MG63 (cell line): ENCODE measurements at regions not wholly inside any gene's neighbourhood (a gene's known extent, or its start where the extent isn't known, plus 50 kb on each side); places are given as distances from the start of the nearest gene placed in this dataset.
A peak's percentile ranks its signal among the peaks of the same experiment; 100 is the strongest.

Experiments
- DNase-seq: peaks from one replicate; pipeline ENCODE4 v3.0.0-alpha.2; 2020
- H3K27me3 ChIP-seq: fragments of 250-450 bp; sonication (Bioruptor Pico); 2 replicates; pipeline ENCODE4 v1.5.1; 2020; ENCODE audit warnings: mild to moderate bottlenecking, moderate library complexity
- H3K36me3 ChIP-seq: fragments of 250-450 bp; sonication (Bioruptor Pico); 2 replicates; pipeline ENCODE4 v1.5.1; 2020; ENCODE audit warnings: mild to moderate bottlenecking, moderate library complexity
- H3K4me3 ChIP-seq: fragments of 250-450 bp; sonication (Bioruptor Pico); 2 replicates; pipeline ENCODE4 v1.5.1; 2020; ENCODE audit warnings: mild to moderate bottlenecking, moderate library complexity
- H3K9me3 ChIP-seq: fragments of 250-450 bp; sonication (Bioruptor Pico); 2 replicates; pipeline ENCODE4 v1.5.1; 2020; ENCODE audit warnings: mild to moderate bottlenecking, moderate library complexity

- H3K9me3 ChIP-seq = no peaks in the 10 kb centered on the region
- H3K36me3 ChIP-seq = no peaks in the 10 kb centered on the region
- DNase-seq = peak; percentile 53
- no peaks in the 10 kb centered on the region for H3K27me3 ChIP-seq
- no peak overlapping the region for H3K4me3 ChIP-seq
Measured at GRCh38 chr11:115580927-115581680, 76.9 kb upstream of the CADM1 start.

- Histone ChIP-seq H3K9me3 (no peaks in the 10 kb centered on the region), H3K27me3 (no peaks in the 10 kb centered on the region), H3K4me3 (no peak overlapping the region), H3K36me3 (no peaks in the 10 kb centered on the region)
- no peak for DNase-seq
Measured at GRCh38 chr11:115580416-115580815, 76.2 kb upstream of the CADM1 start.

- H3K9me3 ChIP-seq = no peaks in the 10 kb centered on the region
- H3K36me3 ChIP-seq = no peaks in the 10 kb centered on the region
- no peaks in the 10 kb centered on the region for H3K27me3 ChIP-seq
- H3K4me3 ChIP-seq = no peak overlapping the region
- DNase-seq = no peak
Measured at GRCh38 chr11:115579181-115579825, 75.1 kb upstream of the CADM1 start.

- Histone ChIP-seq H3K9me3 (no peaks in the 10 kb centered on the region), H3K4me3 (no peak overlapping the region), H3K36me3 (no peaks in the 10 kb centered on the region), H3K27me3 (no peaks in the 10 kb centered on the region)
- no peak for DNase-seq
Measured at GRCh38 chr11:115578275-115578674, 74.1 kb upstream of the CADM1 start.

- Histone ChIP-seq H3K36me3 (no peaks in the 10 kb centered on the region), H3K9me3 (no peaks in the 10 kb centered on the region), H3K27me3 (no peaks in the 10 kb centered on the region), H3K4me3 (no peak overlapping the region)
- DNase-seq = no peak
Measured at GRCh38 chr11:115577701-115578100, 73.5 kb upstream of the CADM1 start.

- Histone ChIP-seq H3K36me3 (no peaks in the 10 kb centered on the region), H3K4me3 (no peak overlapping the region), H3K9me3 (no peaks in the 10 kb centered on the region), H3K27me3 (no peaks in the 10 kb centered on the region)
- DNase-seq = no peak
Measured at GRCh38 chr11:115576606-115577380, 72.6 kb upstream of the CADM1 start.

GRCh38 chr11:115572551-115572950 lies 68.3 kb upstream of the CADM1 start:
- DNase-seq = no peak
- no peaks in the 10 kb centered on the region for H3K36me3 ChIP-seq
- H3K9me3 ChIP-seq = no peaks in the 10 kb centered on the region
- H3K4me3 ChIP-seq = no peak overlapping the region
- no peaks in the 10 kb centered on the region for H3K27me3 ChIP-seq

- Histone ChIP-seq H3K4me3 (no peak overlapping the region), H3K36me3 (no peaks in the 10 kb centered on the region), H3K9me3 (no peaks in the 10 kb centered on the region), H3K27me3 (no peaks in the 10 kb centered on the region)
- DNase-seq = no peak
Measured at GRCh38 chr11:115566180-115566764, 62.1 kb upstream of the CADM1 start.

GRCh38 chr11:115564851-115565250 lies 60.6 kb upstream of the CADM1 start:
- Histone ChIP-seq H3K36me3 (no peaks in the 10 kb centered on the region), H3K4me3 (no peak overlapping the region), H3K9me3 (no peaks in the 10 kb centered on the region), H3K27me3 (no peaks in the 10 kb centered on the region)
- no peak for DNase-seq

GRCh38 chr11:115561116-115561515 lies 56.9 kb upstream of the CADM1 start:
- no peak overlapping the region for H3K4me3 ChIP-seq
- DNase-seq = no peak
- no peaks in the 10 kb centered on the region for H3K36me3 ChIP-seq
- H3K9me3 ChIP-seq = no peaks in the 10 kb centered on the region
- H3K27me3 ChIP-seq = no peaks in the 10 kb centered on the region

- H3K27me3 ChIP-seq = no peaks in the 10 kb centered on the region
- DNase-seq = no peak
- H3K36me3 ChIP-seq = no peaks in the 10 kb centered on the region
- no peak overlapping the region for H3K4me3 ChIP-seq
- H3K9me3 ChIP-seq = no peaks in the 10 kb centered on the region
Measured at GRCh38 chr11:115558635-115559034, 54.4 kb upstream of the CADM1 start.

GRCh38 chr11:115557681-115558080 lies 53.5 kb upstream of the CADM1 start:
- Histone ChIP-seq H3K27me3 (no peaks in the 10 kb centered on the region), H3K36me3 (no peaks in the 10 kb centered on the region), H3K4me3 (no peak overlapping the region), H3K9me3 (no peaks in the 10 kb centered on the region)
- DNase-seq = no peak

- H3K27me3 ChIP-seq = no peaks in the 10 kb centered on the region
- H3K9me3 ChIP-seq = no peaks in the 10 kb centered on the region
- no peaks in the 10 kb centered on the region for H3K36me3 ChIP-seq
- DNase-seq = no peak
- no peak overlapping the region for H3K4me3 ChIP-seq
Measured at GRCh38 chr11:115556984-115557383, 52.8 kb upstream of the CADM1 start.

GRCh38 chr11:115555336-115556090 lies 51.3 kb upstream of the CADM1 start:
- DNase-seq = no peak
- H3K27me3 ChIP-seq = no peaks in the 10 kb centered on the region
- no peaks in the 10 kb centered on the region for H3K36me3 ChIP-seq
- H3K9me3 ChIP-seq = no peaks in the 10 kb centered on the region
- H3K4me3 ChIP-seq = no peak overlapping the region
